IMR-90 (cell line): ENCODE measurements at regions not wholly inside any gene's neighbourhood (a gene's known extent, or its start where the extent isn't known, plus 50 kb on each side); places are given as distances from the start of the nearest gene placed in this dataset.

Experiments used
- ATAC-seq: fragments of 200-7000 bp; cut with Tn5 transposase; 2 replicates; pipeline ENCODE4 v1.9.1; 2020; ENCODE audit warnings: low read depth, mild to moderate bottlenecking, moderate library complexity
- BruUV-seq: library from RNA; stranded (reverse); fragments of 400-500 nt; replicated peaks from 2 replicates; lab custom pipeline; 2021; lab: Mats Ljungman, UMichigan
- CTCF ChIA-PET: fragments of 300-600 bp; formaldehyde crosslinking; extraction: SDS; loops from one replicate; lab custom pipeline; 2021; ENCODE audit warnings: antibody characterized with exemption; lab: Yijun Ruan, JAX
- POLR2A ChIA-PET: fragments of 300-600 bp; sonication (Branson Sonifier 250); formaldehyde crosslinking; loops from one replicate; lab custom pipeline; 2022; ENCODE audit warnings: antibody characterized with exemption; ENCODE audit not compliant: unreplicated experiment; lab: Charles Lee
- DNase-seq: peaks from one replicate; pipeline ENCODE4 v3.0.0; 2013
- H2AFZ ChIP-seq: replicated peaks from 2 replicates; pipeline ENCODE3; 2013; ENCODE audit warnings: low read length, mild to moderate bottlenecking; ENCODE audit not compliant: poor library complexity
- H2AK5ac ChIP-seq: 2 replicates; pipeline ENCODE4 v1.6.1; 2013; ENCODE audit warnings: low read depth, low read length, inconsistent platforms
- H2AK9ac ChIP-seq: replicated peaks from 2 replicates; pipeline ENCODE3; 2013; ENCODE audit warnings: mild to moderate bottlenecking, low read depth, low read length, moderate library complexity; ENCODE audit not compliant: poor library complexity
- H2BK120ac ChIP-seq: 2 replicates; pipeline ENCODE4 v1.6.1; 2013; ENCODE audit warnings: low read depth, low read length, inconsistent platforms
- H2BK15ac ChIP-seq: 3 replicates; pipeline ENCODE4 v1.6.1; 2013; ENCODE audit warnings: low read depth, low read length, inconsistent platforms
- H2BK20ac ChIP-seq: 2 replicates; pipeline ENCODE4 v1.6.1; 2013; ENCODE audit warnings: low read depth, mild to moderate bottlenecking, inconsistent platforms, low read length, moderate library complexity
- H2BK5ac ChIP-seq: 2 replicates; pipeline ENCODE4 v1.6.1; 2013; ENCODE audit warnings: mild to moderate bottlenecking, low read depth, low read length, inconsistent platforms; ENCODE audit not compliant: poor library complexity, severe bottlenecking
- H3K14ac ChIP-seq: replicated peaks from 2 replicates; pipeline ENCODE4 v1.6.1; 2013; ENCODE audit warnings: low read depth, low read length, inconsistent platforms
- H3K18ac ChIP-seq: 2 replicates; pipeline ENCODE4 v1.6.1; 2013; ENCODE audit warnings: low read depth, low read length, control low read depth
- H3K23ac ChIP-seq: 2 replicates; pipeline ENCODE4 v1.6.1; 2013; ENCODE audit warnings: low read depth, low read length, inconsistent platforms
- H3K27ac ChIP-seq: 2 replicates; pipeline ENCODE4 v1.5.1; 2013; ENCODE audit warnings: mild to moderate bottlenecking, control low read depth, low read length; ENCODE audit not compliant: insufficient read depth
- H3K27me3 ChIP-seq: 2 replicates; pipeline ENCODE4 v1.6.1; 2013; ENCODE audit warnings: low read length; ENCODE audit not compliant: control insufficient read depth, insufficient read depth
- H3K36me3 ChIP-seq: 2 replicates; pipeline ENCODE4 v1.6.1; 2013; ENCODE audit warnings: low read length, mixed read lengths; ENCODE audit not compliant: control insufficient read depth, insufficient read depth
- H3K4ac ChIP-seq: 2 replicates; pipeline ENCODE4 v1.6.1; 2013; ENCODE audit warnings: low read depth, low read length, inconsistent platforms
- H3K4me1 ChIP-seq: 2 replicates; pipeline ENCODE4 v1.6.1; 2013; ENCODE audit warnings: low read length, mixed read lengths; ENCODE audit not compliant: control insufficient read depth, insufficient read depth
- H3K4me2 ChIP-seq: 2 replicates; pipeline ENCODE4 v1.6.1; 2013; ENCODE audit warnings: low read depth, mild to moderate bottlenecking, control low read depth, low read length, moderate library complexity
- H3K4me3 ChIP-seq: 2 replicates; pipeline ENCODE4 v1.5.1; 2013; ENCODE audit warnings: low read depth, mild to moderate bottlenecking, control low read depth, low read length, moderate library complexity; ENCODE audit not compliant: insufficient read depth
- H3K56ac ChIP-seq: 2 replicates; pipeline ENCODE4 v1.6.1; 2013; ENCODE audit warnings: low read length, inconsistent platforms; ENCODE audit not compliant: insufficient read depth; ENCODE audit errors: extremely low read depth
- H3K79me1 ChIP-seq, 2 experiments: 2 replicates each; pipeline ENCODE4 v1.6.1; 2013; ENCODE audit warnings: low read length in 2 of 2, inconsistent platforms in 1 of 2, low read depth in 1 of 2
- H3K9ac ChIP-seq: 2 replicates; pipeline ENCODE4 v1.6.1; 2013; ENCODE audit warnings: low read depth, low read length, control low read depth
- H3K9me1 ChIP-seq: 2 replicates; pipeline ENCODE4 v1.6.1; 2013; ENCODE audit warnings: low read length, inconsistent platforms; ENCODE audit not compliant: insufficient read depth
- H3K9me3 ChIP-seq: 2 replicates; pipeline ENCODE4 v1.6.1; 2013; ENCODE audit warnings: low read length; ENCODE audit not compliant: control insufficient read depth, insufficient read depth
- H4K20me1 ChIP-seq: 2 replicates; pipeline ENCODE4 v1.6.1; 2013; ENCODE audit warnings: low read length, inconsistent platforms; ENCODE audit not compliant: insufficient read depth
- H4K5ac ChIP-seq: 2 replicates; pipeline ENCODE4 v1.6.1; 2013; ENCODE audit warnings: mild to moderate bottlenecking, low read depth, low read length, control low read depth
- H4K8ac ChIP-seq, 2 experiments: 2 replicates each; pipeline ENCODE4 v1.6.1; 2013; ENCODE audit warnings: low read depth in 2 of 2, low read length in 2 of 2, control low read depth in 1 of 2, inconsistent platforms in 1 of 2
- H4K91ac ChIP-seq: 2 replicates; pipeline ENCODE4 v1.6.1; 2013; ENCODE audit warnings: low read depth, low read length, inconsistent platforms; ENCODE audit not compliant: insufficient read depth
- CEBPB ChIP-seq: IDR thresholded peaks from 2 replicates; pipeline ENCODE4 v1.6.1; 2012; ENCODE audit warnings: low read depth, low read length, improper control_type of control experiment
- MAZ ChIP-seq: IDR thresholded peaks from 2 replicates; pipeline ENCODE4 v1.6.1; 2012; ENCODE audit warnings: low read depth, mild to moderate bottlenecking, low read length, improper control_type of control experiment, moderate library complexity, borderline replicate concordance
- WGBS, 2 experiments: methylation state at CpG; one replicate each; pipeline versions ENCODE4 v1.1.5 to v1.1.7; 2013; ENCODE audit warnings: missing lambda C conversion rate in 2 of 2; ENCODE audit not compliant: insufficient read length in 1 of 2; ENCODE audit errors: extremely low coverage in 2 of 2; 5-methylcytosine and 5-hydroxymethylcytosine counted together
- dilution Hi-C: fragments of 300-500 bp; cut with HindIII; formaldehyde crosslinking; loops from one replicate; pipeline ENCODE4 v1.14.3; 2018; ENCODE audit warnings: low sequenced_read_pairs; ENCODE audit not compliant: unreplicated experiment
- in situ Hi-C: fragments of 300-500 bp; cut with MboI; formaldehyde crosslinking; loops from 3 replicates; pipeline ENCODE4 v1.14.3; 2019; ENCODE audit warnings: low sequenced_read_pairs, inconsistent platforms, mixed read lengths
- intact Hi-C: fragments of 100-400 bp; cut with micrococcal nuclease; formaldehyde crosslinking; loops from 2 replicates; pipeline ENCODE4 v1.10.0; 2022

DNA sequence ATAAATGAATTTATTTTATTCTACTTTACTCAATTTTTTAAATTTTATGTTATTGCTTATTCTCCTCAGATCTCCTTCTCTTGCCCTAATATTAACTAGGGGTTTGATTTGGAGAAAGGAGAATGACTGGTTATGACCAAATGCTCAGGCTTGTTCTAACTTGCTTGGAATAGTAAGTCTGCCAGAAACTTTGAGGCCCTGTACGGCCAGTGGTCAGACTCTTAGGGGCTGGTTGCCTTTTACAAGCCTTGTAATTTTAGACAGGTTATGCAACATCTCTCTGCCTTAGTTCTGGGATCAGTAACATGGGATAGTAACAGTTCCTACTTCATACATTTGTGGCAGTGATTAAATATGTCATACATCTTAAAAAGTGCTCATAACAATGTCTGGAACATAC is 279.5 kb downstream of the DUSP10 start:
- POLR2A ChIA-PET, result no interaction called here
- in situ Hi-C loops, result loop anchor here (25.0 kb wide), 1 partner anchor 1175 kb away; no protein-coding TSS in a partner anchor

More for the DNA sequence above, 279.5 kb downstream of the DUSP10 start:
- Histone ChIP-seq H3K4me2 (no peak overlapping the region), H3K18ac (no peak overlapping the region), H2BK15ac (no peak overlapping the region), H3K4me1 (peaks cover 7% of the 10 kb centered on the region), H2BK20ac (no peak overlapping the region), H4K20me1 (no peaks in the 10 kb centered on the region), H3K9ac (no peak overlapping the region), H3K79me1 (no peaks in the 10 kb centered on the region), H3K4me3 (no peak overlapping the region), H2AK9ac (no peak overlapping the region), H3K27ac (no peak overlapping the region), H2AK5ac (no peak overlapping the region), H3K14ac (no peak overlapping the region), H2BK120ac (no peak overlapping the region), H4K8ac (no peak overlapping the region), H3K9me1 (no peaks in the 10 kb centered on the region), H4K5ac (no peak overlapping the region), H3K27me3 (no peaks in the 10 kb centered on the region), H2AFZ (no peak overlapping the region), H2BK5ac (no peak overlapping the region), H3K23ac (no peak overlapping the region), H3K36me3 (no peaks in the 10 kb centered on the region), H3K4ac (no peak overlapping the region), H4K91ac (no peak overlapping the region), H3K9me3 (no peaks in the 10 kb centered on the region; the same call in 1 of the 2 replicates), H3K56ac (no peak overlapping the region)
- DNase-seq, result no peak
- intact Hi-C loops, result no loop called here
- no CpG with 5 or more reads among the region's 1 CpG for WGBS, 2 experiments
- dilution Hi-C loops, result no loop called here
- CTCF ChIA-PET, result no interaction called here
- no peak for ATAC-seq
- TF ChIP-seq MAZ (no peak), CEBPB (0 out of 2 replicates have a peak, but pooled peaks have one; percentile 3)
- BruUV-seq, result no TSS peak
